Epithelial cell of esophagus (primary cell): ENCODE measurements at regions not wholly inside any gene's neighbourhood (a gene's known extent, or its start where the extent isn't known, plus 50 kb on each side); places are given as distances from the start of the nearest gene placed in this dataset.

Source experiments
- DNase-seq: peaks from one replicate; pipeline ENCODE4 v3.0.0; 2010; ENCODE audit warnings: low read depth
- H3K4me3 ChIP-seq: 2 replicates; pipeline ENCODE4 v1.5.1; 2011; ENCODE audit warnings: mild to moderate bottlenecking, low read length, control low read depth
- TF ChIP-seq, protein P1 (sequence below): IDR thresholded peaks from 2 replicates; pipeline ENCODE4 v1.5.1; 2011; ENCODE audit warnings: low read depth, mild to moderate bottlenecking, low read length, control low read depth, inconsistent platforms; ENCODE audit not compliant: insufficient read depth; ENCODE audit errors: missing control alignments

DNA sequence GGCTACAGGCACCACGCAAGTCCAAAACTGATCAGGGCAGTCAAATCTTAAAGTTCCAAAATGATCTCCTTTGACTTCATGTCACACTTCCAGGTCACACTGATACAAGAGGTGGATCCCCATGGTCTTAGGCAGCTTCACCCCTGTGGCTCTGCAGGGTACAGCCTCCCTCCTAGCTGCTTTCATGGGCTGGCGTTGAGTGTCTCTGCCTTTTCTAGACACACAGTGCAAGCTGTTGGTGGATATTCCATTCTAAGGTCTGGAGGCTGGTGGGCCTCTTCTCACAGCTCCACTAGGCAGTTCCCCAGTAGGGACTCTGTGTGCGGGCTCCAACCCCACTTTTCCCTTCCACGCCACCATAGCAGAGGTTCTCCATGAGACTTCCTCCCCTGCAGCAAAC is 838.2 kb upstream of the CHAC2 start:
- DNase-seq, result no peak
- TF ChIP-seq, protein P1, sequence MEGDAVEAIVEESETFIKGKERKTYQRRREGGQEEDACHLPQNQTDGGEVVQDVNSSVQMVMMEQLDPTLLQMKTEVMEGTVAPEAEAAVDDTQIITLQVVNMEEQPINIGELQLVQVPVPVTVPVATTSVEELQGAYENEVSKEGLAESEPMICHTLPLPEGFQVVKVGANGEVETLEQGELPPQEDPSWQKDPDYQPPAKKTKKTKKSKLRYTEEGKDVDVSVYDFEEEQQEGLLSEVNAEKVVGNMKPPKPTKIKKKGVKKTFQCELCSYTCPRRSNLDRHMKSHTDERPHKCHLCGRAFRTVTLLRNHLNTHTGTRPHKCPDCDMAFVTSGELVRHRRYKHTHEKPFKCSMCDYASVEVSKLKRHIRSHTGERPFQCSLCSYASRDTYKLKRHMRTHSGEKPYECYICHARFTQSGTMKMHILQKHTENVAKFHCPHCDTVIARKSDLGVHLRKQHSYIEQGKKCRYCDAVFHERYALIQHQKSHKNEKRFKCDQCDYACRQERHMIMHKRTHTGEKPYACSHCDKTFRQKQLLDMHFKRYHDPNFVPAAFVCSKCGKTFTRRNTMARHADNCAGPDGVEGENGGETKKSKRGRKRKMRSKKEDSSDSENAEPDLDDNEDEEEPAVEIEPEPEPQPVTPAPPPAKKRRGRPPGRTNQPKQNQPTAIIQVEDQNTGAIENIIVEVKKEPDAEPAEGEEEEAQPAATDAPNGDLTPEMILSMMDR, result no peak
- H3K4me3 ChIP-seq, result no peak overlapping the region

DNA sequence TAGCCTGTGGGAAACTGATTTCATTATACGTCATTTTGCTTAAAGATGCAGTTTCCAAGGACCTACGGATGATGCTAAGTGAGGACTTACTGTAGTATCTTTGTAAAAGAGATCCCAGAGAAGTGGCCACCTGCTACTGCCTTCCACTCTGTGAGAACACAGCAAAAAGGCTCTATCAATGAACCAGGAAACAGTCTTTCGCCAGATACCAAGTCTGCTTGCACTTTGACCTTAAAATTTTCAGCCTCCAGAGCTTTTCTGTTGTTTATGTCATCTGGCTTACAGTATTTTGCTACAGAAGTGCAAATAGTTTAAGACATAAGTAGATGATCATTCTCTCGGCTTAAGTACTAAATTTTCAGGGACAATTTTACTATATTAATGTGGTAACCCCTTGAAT is 847.9 kb upstream of the CHAC2 start:
- no peak for DNase-seq
- TF ChIP-seq, protein P1, result no peak
- no peak overlapping the region for H3K4me3 ChIP-seq

DNA sequence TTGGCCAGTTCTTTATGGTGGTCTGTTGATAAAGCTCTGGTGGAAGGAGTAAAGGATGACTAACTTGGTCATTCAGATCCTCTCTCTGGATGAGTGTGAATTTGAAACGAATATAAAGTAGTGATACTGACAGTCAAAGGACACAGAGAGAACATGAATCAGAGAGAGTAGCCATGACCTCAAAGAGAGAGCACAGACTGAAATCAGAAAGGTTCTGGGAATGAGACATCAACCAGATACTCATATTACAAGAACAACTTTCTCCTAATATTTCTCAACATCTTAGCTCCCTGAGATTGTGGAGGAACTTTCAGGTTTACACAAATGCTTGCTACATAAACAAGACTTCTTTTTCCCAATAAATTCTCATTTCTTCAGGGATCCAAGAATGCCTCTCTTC is 849.1 kb upstream of the CHAC2 start:
- TF ChIP-seq, protein P1, result no peak
- H3K4me3 ChIP-seq, result no peak overlapping the region
- peak; percentile 53 for DNase-seq

DNA sequence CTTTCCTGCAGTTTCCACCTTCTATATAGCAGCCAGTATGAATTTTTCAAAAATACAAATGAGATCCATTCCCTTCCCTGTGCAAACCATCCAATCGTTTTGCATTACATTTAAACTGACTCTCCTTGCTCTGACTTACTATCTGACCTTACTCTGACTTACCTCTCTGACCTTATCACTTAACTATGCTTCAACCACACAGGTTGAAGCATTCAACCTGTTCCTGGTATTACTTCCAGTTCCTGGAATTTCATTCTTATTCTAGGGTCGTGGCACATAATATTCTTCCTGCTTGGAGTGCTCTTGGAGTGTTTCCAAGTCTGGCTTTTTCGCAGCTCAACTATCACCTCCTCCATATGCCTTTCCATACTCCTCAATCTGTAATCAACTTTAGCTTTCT is 850.6 kb upstream of the CHAC2 start:
- TF ChIP-seq, protein P1, result no peak
- DNase-seq, result no peak
- no peak overlapping the region for H3K4me3 ChIP-seq

DNA sequence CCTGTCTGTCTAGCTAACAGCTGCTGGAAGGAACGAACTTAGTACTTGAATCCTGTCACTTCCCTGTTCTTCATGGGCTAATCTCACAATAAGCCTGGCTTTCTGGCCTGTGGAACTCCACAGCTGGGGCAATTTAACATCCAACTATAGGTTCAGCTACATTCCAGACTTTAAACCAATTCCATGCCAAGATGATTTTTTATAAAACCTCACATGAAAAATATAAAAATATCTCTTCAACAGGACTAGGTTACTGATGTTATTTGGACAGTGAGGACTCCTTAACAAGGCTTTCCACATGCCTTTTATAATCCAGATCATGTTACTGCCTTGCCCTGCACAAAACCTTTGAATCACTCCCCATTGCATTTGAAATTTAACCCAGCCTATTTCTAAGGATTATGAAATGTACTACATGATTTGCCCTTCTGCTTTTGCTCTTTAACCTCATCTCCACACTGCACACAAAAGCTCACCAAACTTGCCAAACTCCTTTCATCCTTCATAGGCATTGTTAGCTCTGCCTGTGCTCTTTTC is 863.2 kb upstream of the CHAC2 start:
- DNase-seq, result peak; percentile 7
- TF ChIP-seq, protein P1, result no peak
- H3K4me3 ChIP-seq, result no peak overlapping the region

DNA sequence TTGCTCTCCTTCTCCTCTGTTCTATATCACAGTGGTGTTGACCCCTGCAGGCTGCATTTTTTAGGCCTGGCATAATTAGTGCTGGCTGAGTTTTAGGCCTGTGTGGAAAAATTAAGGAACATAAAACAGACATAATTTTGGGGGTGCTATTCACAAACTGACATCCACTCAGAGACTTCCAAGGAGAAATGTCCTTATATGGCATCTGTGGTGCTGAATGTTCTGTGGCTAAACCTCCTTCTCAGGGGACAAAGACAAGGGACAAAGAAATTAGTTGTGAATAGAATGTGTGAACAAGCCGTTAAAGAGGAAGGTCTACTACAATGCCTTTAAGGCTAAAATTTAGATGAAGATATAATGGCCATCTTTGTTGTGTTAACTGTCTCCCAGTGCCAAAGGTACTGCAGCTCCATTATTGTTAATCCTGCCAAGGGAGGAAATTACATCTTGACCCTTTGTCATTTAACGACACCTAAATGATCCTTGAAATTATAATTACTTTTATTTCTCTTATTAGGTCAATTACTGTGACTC is 870.0 kb upstream of the CHAC2 start:
- no peak for DNase-seq
- H3K4me3 ChIP-seq, result no peak overlapping the region
- TF ChIP-seq, protein P1, result no peak

DNA sequence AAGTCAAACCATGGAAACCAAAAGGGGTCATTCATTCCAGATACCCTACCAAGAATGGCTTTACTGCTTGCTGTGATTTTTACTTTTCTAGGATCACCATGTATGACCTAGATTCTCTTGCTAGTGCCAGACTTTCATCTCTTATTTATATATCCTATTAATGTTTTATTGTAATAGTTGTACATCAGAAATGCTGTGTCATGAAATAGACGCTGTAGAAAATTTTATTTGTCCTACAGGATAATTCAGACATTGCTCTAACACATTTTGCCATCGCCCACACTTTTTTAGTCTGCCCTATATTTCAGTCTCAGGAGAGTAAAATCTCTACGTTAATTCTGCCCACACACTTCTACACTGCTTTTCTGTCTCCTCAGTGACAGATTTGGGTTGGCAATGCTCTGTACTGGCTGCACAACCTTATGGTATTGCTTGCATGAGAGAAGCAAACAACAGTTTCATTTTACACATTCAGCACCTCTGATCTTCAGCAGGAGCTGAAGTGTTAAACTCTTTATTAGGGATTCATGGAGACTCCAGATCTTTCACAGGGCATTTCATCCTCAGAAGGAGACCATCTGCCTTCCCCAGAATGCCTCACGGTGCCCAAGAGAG is 871.8 kb upstream of the CHAC2 start:
- TF ChIP-seq, protein P1, result no peak
- H3K4me3 ChIP-seq, result no peak overlapping the region
- no peak for DNase-seq
